A673 (cell line): ENCODE measurements at regions not wholly inside any gene's neighbourhood (a gene's known extent, or its start where the extent isn't known, plus 50 kb on each side); places are given as distances from the start of the nearest gene placed in this dataset.

ENCODE experiments used
- CTCF ChIP-seq: fragments of 300-800, 200-600 bp; sonication (generic); conservative IDR thresholded peaks from 2 replicates; pipeline ENCODE4 v1.5.1; 2017; ENCODE audit warnings: low read depth, mild to moderate bottlenecking, antibody characterized with exemption, low read length, moderate library complexity, mixed read lengths
- EZH2 ChIP-seq: fragments of 200-600 bp; sonication (generic); IDR thresholded peaks from 2 replicates; pipeline ENCODE4 v1.6.1; 2017; ENCODE audit warnings: borderline replicate concordance, low read depth, mild to moderate bottlenecking, mixed read lengths, antibody characterized with exemption, low read length; ENCODE audit not compliant: poor library complexity, severe bottlenecking

GRCh38 chr9:81460693-81461092 is 228.7 kb downstream of the TLE1 start:
- TF ChIP-seq CTCF = no peak
- TF ChIP-seq EZH2 = no peak
